NCI-H526 treated with DMSO at 0.1 percent for 48 hours (cell line): ENCODE measurements at regions not wholly inside any gene's neighbourhood (a gene's known extent, or its start where the extent isn't known, plus 50 kb on each side); places are given as distances from the start of the nearest gene placed in this dataset.

Experiments
- DNase-seq: peaks from one replicate; lab custom pipeline; 2025; lab: John Stamatoyannopoulos, UW

DNA sequence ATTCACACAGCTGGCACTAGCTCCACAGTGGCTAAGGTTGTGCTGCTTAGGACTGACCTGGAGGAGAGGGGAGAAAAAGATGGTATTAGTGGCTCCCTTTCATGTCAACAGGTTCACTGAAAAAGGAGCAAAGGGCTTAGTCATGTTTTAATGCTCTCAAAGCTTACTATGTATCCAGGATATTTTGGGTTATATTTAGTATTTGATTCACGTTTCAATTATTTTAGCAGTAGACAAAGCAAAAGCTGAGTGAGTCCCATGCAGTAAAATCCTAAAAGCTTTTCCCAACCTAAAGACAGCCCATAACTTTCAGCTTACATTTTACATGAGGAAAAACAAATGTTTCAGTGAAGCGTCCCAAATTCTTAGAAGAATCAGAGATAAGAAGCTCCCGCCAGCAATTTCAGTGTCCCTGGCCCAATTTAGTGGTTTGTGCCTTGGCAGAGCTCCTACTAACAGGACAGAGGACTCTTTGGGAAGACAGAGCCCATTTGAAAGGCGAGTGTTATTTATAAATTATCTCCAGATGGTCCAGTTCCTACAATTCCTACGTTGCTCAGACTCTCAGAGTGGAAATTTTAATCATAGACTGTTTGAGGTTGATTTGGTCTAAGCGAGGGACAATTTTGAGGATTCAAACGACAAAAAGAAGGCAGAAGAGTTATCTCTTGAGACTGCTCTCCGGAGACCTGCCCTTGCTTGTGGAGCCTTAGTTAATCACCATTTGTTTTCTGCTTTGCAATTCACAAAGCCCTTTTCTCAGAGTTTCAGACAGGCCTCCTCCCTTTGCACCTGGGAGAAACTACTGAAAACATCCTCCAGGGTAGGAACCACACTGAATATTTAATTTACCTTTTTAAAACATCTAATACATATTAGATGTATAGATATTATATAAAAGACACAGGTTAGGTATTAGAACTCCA lies 225.0 kb upstream of the ANKRD55 start:
- no peak for DNase-seq

GRCh38 chr5:56456002-56456401 lies 222.9 kb upstream of the ANKRD55 start:
- DNase-seq = no peak

DNA sequence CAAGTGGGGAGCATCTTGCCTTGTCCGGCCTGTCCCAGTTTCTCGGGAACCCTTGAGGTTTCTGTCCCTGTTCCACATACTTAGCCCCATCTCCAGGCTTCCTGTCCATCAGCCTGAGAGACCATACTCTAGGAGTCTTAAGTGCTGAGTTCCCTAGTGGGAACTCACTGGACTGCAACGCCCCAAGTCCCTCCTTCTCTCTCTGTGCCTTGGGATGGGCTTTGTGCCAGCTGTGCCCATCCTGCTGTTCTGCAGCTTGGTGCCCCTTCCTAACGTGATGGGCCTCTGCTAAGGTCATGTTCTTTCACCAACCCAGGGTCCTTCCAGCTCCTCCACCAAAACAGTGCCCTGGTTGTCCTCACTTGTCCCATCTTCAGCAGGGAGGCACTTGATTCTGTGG lies 222.3 kb upstream of the ANKRD55 start:
- no peak for DNase-seq

DNA sequence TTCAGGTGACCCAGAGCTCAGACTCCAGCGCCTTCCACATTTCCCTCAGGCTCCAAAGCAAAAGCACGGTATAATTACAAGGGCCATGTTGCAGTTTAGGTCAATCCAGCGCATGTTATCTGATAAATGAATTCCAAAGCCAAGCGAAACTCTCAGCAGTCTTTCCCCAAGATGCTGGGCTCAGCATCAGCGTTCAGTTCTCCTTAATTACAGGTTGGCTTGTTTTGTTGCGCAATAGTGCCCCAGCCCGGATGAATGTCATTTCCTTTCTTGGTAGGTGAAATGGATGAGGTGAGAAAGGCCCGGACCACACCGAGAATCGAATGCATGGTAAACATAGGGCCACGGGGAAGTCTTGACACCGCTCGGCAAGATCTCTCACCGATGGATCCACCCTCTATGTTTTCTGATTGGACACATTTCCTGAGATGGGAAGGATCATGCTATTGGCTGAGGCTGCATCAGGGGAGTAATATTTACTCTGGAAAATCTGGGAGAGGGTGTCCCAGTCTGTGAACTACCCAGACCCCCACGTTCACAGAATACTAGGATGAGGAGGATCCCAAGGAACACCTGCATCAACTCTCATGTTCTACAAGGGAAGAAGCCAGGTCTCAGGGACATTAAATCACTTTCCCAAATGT lies 221.2 kb upstream of the ANKRD55 start:
- no peak for DNase-seq

DNA sequence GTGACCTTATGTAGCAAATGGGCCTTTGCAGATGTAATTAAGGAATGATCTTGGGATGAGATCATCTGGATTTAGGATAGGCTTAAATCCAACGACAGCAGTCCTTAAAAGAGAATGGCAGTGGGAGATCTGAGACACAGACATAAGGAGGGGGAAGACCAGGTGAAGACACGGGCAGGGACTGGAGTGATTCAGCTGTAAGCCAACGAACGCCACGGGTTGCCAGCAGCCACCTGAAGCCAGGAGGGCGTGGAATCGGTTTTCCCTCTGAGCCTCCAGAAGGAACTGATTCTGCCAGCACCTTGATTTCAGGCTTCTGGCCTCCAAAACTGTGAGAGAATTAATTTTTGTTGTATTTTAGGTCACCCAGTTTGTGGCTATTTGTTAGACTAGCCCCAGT lies 218.6 kb upstream of the ANKRD55 start:
- DNase-seq = no peak

GRCh38 chr5:56450766-56451165 lies 217.6 kb upstream of the ANKRD55 start:
- DNase-seq = no peak

DNA sequence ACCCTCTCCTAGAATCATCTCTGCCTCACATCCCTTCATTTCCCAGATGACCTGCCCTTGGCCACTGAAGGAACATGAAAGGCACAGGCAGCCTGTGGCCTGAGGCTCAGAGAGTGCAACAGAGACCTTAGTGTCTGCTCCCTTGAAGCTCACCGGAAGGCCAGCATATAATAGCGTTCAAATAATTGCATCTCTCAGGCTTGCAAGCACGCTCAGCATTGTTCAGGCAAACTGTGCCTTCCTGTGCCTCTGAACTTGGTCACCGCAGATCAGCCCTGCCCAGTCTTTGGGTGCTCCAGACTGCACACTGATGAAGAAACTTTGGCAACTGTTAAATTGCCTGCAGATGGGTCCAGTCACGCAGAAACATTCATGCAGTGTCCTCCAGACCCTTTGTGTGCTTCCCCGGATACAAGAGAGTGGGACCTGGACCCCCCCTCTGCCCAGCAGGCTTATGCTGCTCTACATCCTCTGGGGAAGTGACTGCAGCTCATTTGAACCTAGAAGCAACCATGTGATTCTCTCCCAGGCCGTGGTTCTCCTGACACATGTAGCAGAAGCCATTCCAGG lies 216.0 kb upstream of the ANKRD55 start:
- no peak for DNase-seq

DNA sequence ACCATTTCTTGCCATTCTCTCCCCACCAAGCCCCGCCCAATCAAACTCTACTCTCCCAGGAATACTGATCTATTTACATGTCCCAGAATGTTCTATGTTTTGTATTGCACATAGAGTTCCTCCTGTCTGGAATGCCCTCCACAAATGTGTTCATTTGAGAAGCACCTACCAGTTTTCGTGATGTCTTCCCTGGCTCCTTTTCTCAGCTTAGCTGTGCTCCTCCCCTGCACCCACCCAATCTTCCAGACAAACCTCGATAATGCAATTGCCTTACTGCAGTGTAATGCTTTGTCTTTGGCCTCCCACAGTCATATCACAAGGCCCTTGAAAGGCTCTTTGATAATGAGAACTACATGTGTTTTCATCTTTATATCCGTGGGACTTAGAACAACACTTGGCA lies 214.5 kb upstream of the ANKRD55 start:
- no peak for DNase-seq

- DNase-seq = no peak
These were observed 214.1 kb upstream of the ANKRD55 start for GRCh38 chr5:56447232-56447631.

DNA sequence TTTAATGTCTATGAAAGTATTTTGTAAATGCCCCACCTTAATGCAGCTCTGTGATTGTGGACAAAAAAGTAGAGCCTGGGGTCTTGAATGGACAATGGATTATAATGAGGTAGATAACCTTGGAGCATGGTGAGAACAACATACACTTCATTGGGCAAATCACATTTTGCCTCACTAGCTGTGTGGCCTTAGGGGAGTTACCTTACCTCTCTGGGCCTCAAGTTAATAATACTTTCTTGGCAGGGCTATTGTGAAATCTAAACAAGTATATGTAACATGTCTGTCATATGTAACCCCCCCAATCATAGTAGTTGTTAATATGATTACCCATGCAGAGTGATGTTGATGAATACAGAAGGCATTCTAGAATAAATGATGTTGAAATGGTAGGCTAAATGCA lies 213.6 kb upstream of the ANKRD55 start:
- DNase-seq = no peak

DNA sequence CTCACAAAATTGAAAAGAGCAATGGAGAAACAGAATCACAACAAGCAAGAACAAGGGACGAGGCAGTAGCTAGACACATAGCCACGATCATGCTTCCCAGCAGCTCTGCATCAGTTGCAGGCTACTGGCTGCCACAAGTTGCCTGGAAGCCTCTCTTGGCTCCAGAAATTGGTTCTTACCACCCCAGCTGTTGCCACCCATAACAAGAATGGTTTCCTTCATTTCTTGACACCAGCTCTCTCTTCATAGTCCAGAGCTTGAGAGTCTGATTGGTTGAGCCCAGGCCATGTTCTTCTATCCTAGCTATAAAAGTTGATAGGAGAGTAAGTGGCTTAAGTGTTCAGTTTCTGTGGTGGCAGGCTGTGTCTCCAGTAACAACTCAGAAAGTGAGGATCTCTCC lies 210.7 kb upstream of the ANKRD55 start:
- no peak for DNase-seq

- DNase-seq = no peak
These were observed 208.0 kb upstream of the ANKRD55 start for GRCh38 chr5:56440871-56441740.

GRCh38 chr5:56434986-56435385 lies 201.9 kb upstream of the ANKRD55 start:
- no peak for DNase-seq

GRCh38 chr5:56433039-56433617 lies 200.0 kb upstream of the ANKRD55 start:
- no peak for DNase-seq

DNA sequence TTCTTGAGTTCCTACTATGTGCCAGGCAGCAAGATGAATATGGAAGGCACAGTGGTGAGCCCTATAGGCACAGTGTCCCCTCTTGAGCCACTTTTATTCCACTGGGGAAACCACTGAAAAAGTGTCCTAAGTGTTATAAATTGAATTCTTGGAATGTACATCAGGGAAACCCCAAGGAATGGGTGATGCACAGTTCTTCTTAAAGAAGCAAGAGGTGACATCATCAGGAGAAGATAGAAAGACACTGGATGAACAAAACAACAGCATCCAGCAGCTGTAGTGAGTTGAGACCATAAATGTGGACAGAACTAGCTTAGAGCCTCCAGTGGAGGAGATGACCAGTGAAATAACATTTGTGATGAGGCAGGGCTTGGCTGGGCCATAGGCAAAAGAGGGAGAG lies 199.2 kb upstream of the ANKRD55 start:
- DNase-seq = no peak

DNA sequence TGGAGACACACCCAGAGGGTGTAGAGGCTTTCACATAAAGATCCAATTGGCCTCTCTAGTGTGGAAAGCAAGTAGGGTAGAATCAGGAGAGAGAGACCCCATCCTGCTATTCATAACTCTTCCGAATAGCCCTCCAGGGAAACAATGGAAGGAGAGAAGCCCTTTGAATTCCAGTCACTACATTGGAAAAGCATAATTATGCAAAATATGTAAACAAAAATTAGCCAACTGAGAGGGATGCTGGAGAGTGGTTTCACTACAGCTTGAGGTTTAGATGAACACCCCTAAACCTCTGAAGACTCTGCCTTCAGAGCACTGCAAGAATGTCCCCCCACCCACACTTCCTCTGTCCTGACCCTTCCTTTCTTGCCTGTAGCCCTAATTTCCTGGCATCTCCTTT lies 197.3 kb upstream of the ANKRD55 start:
- no peak for DNase-seq

GRCh38 chr5:56429110-56429561 lies 196.0 kb upstream of the ANKRD55 start:
- no peak for DNase-seq

DNA sequence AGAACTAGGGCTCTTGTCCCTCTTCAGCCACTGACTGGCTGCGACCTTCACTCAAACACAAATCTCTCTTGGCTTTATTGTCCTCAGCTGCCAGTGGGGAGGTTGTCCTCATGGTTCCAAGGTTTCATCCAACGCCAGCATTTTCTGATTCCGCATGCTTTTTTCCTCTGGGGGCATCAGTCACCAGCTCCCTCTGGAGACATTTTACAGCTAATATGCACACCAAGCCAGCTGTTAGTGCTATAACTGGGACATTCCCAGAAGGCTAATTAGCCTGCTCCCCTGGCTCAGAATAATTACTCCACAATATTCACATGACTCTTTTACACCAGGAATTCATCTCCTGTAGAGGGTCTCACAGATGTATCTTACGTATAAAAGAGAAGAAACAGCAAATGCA lies 193.6 kb upstream of the ANKRD55 start:
- no peak for DNase-seq

DNA sequence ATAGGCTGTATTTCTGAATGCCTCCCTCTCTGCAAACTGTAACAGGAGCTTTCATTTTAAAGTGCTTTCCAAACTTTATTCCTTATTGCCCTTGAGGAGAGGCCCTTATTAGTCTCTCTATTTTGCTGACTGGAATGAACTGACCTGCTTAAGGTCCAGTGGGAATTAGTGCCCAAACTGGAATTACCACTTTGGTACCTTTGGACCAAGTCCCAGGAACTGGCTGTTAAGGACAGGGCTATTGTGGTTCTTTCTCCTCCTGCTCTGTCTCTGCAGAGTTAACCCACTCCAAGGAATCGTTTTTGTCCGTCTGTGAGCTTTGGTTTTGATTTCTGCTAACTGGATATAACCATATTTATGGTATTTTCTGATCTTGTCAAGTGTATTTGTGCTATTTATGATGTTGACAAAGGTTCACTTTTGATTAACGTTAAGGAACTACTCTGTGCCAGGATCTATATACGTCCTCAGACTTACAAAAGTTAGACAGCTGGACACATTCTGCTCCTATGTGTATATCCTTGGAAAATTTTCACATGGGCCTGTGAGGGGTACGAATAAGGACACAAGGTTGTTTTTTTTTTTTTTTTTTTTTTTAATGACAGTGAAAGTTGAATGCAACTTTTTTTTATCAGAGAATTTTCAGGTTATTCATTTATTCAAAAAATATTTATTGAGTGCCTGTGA lies 189.1 kb upstream of the ANKRD55 start:
- no peak for DNase-seq

DNA sequence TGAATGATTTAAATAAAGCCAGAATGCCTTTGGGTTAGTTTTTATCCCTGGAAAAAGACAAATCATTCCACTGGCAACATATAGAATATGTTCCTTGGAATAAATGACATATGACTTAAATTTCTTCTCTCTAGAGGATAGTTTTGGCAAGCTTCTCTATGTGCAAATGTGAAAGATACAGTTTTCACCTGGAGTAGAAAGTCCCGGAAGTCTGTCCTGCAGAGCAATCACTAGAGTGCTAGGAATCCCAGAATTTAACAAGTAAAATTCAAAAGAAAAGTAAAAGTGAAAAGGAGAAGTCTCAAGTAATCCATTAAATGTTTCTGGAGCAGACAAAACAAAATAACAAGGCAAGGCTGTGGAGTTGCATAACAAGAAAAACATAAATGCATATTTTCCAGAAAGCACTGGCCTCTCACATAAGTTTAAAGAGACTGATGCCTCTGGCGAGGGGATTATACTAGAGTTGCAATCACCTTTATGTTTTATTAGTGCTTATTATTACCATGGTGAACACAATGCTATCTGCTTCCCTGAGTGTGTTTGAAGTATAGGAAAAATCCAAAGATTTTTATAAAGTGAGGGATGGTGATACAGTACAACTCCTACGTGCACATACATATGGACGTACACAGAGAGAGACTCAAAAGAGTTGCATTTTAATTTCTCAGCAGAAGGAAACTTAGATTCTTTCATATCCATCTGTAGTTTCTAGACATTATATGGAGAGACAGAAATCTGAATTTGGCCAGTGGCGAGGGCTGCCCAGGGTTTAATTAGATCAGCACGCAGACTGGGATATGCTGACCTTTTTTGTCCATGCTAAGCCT lies 188.3 kb upstream of the ANKRD55 start:
- no peak for DNase-seq
